ENCODE measurements at regions not wholly inside any gene's neighbourhood (a gene's known extent, or its start where the extent isn't known, plus 50 kb on each side); places are given as distances from the start of the nearest gene placed in this dataset.
"Not testable (repeated sequence)": the region's sequence is repeated elsewhere in the genome, so short reads cannot be mapped to it uniquely, and the experiment has no call there.

DNA sequence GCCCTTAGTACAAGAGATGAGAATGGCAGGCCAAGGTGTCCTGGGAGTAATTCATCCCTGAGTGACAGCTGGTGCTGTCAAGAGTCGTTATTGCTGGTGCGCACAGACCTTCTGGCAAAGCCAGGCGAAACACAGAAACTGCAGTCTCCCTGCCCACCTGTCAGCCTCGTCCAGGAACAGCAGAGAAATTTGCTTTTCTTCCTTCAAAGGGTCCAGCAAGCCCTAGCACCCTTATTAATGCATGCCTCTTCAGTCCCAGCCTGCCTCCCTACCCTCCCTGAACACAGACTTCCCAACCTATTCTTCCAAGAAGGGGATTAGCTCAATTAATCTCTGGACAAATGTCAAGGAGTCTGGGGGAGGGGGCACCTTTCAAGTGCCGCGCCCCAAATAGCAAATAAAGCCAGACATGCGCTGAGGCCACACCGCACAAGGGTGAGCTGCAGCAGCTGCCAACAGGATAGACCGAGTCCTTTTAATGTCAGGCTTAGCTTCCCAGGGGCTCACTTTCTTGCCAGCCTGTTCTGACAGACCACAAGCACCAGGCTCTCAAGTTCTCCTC, 250.7 kb upstream of the RASGEF1B start:
- Histone ChIP-seq H4K20me1 (ENCODE audit: control insufficient read depth, insufficient read depth, low read depth, low read length) (no peaks in the 10 kb centered on the region), H3K4me3 (ENCODE audit: low read length) (no peak overlapping the region), H3K9me2 (replicated peaks; ENCODE audit: control insufficient read depth, low read length) (no peaks in the 10 kb centered on the region), H3F3A (ENCODE audit: control insufficient read depth, insufficient read depth) (0 out of 2 replicates have a peak, but pooled peaks cover 4% of the 10 kb centered on the region), H3K4me1 (ENCODE audit: control insufficient read depth, low read length) (peaks cover 25% of the 10 kb centered on the region), H3K27me3 (ENCODE audit: control insufficient read depth, low read length) (no peaks in the 10 kb centered on the region), H3K4me2 (ENCODE audit: low read length) (no peak overlapping the region), H3K79me2 (ENCODE audit: control insufficient read depth, low read length) (no peaks in the 10 kb centered on the region), H3K9me3 (ENCODE audit: control insufficient read depth, insufficient read depth, low read length) (no peaks in the 10 kb centered on the region; the same call in 1 of the 2 replicates), H3K27ac (ENCODE audit: low read depth, low read length) (no peak overlapping the region), H3K36me3 (ENCODE audit: control insufficient read depth, low read length) (no peaks in the 10 kb centered on the region)
- TF ChIP-seq, protein P1, sequence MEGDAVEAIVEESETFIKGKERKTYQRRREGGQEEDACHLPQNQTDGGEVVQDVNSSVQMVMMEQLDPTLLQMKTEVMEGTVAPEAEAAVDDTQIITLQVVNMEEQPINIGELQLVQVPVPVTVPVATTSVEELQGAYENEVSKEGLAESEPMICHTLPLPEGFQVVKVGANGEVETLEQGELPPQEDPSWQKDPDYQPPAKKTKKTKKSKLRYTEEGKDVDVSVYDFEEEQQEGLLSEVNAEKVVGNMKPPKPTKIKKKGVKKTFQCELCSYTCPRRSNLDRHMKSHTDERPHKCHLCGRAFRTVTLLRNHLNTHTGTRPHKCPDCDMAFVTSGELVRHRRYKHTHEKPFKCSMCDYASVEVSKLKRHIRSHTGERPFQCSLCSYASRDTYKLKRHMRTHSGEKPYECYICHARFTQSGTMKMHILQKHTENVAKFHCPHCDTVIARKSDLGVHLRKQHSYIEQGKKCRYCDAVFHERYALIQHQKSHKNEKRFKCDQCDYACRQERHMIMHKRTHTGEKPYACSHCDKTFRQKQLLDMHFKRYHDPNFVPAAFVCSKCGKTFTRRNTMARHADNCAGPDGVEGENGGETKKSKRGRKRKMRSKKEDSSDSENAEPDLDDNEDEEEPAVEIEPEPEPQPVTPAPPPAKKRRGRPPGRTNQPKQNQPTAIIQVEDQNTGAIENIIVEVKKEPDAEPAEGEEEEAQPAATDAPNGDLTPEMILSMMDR (IDR thresholded peaks at IDR 0.05; ENCODE audit: low read depth, low read length, poor library complexity, severe bottlenecking) = no peak
- no peak for TF ChIP-seq EZH2phosphoT487 (IDR thresholded peaks at IDR 0.05; ENCODE audit: borderline replicate concordance, low read length)

DNA sequence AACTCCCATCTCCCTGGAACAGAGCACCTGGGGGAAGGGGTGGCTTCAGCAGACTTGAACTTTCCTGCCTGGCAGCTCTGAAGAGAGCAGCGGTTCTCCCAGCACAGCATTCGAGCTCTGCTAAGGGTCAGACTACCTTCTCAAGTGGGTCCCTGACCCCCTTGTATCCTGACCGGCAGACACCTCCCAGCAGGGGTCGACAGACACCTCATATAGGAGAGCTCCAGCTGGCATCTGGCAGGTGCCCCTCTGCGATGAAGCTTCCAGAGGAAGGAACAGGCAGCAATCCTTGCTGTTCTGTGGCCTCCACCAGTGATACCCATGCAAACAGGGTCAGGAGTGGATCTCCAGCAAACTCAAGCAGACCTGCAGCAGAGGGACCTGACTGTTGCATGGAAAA, 244.1 kb upstream of the RASGEF1B start:
- no peaks in the 10 kb centered on the region for H4K20me1 ChIP-seq (ENCODE audit: control insufficient read depth, insufficient read depth, low read depth, low read length)
- no peaks in the 10 kb centered on the region for H3F3A ChIP-seq (ENCODE audit: control insufficient read depth, insufficient read depth)
- no peaks in the 10 kb centered on the region for H3K9me3 ChIP-seq (ENCODE audit: control insufficient read depth, insufficient read depth, low read length)
- no peaks in the 10 kb centered on the region; the same call in 1 of the 2 replicates for H3K9me2 ChIP-seq (replicated peaks; ENCODE audit: control insufficient read depth, low read length)
- H3K79me2 ChIP-seq (ENCODE audit: control insufficient read depth, low read length) = no peaks in the 10 kb centered on the region
- H3K27ac ChIP-seq (ENCODE audit: low read depth, low read length) = no peak overlapping the region
- no peaks in the 10 kb centered on the region for H3K27me3 ChIP-seq (ENCODE audit: control insufficient read depth, low read length)
- H3K4me2 ChIP-seq (ENCODE audit: low read length) = no peak overlapping the region
- H3K4me3 ChIP-seq (ENCODE audit: low read length) = no peak overlapping the region
- H3K36me3 ChIP-seq (ENCODE audit: control insufficient read depth, low read length) = no peaks in the 10 kb centered on the region
- no peak for TF ChIP-seq EZH2phosphoT487 (IDR thresholded peaks at IDR 0.05; ENCODE audit: borderline replicate concordance, low read length)
- TF ChIP-seq, protein P1 (IDR thresholded peaks at IDR 0.05; ENCODE audit: low read depth, low read length, poor library complexity, severe bottlenecking) = no peak
- H3K4me1 ChIP-seq (ENCODE audit: control insufficient read depth, low read length) = peaks cover 6% of the 10 kb centered on the region

DNA sequence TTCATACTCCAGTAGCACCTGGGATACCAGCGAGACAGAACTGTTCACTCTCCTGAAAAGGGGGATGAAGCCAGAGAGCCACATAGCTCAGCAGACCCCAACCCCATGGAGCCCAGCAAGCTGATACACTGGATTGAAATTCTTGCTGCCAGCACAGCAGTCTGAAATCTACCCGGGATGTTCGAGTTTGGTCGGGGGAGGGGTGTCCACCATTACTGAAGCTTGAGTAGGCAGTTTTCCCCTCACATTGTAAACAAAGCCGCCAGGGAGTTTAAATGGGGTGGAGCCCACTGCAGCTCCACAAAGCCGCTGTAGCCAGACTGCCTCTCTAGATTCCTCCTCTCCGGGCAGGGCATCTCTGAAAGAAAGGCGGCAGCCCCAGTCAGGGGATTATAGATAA, 243.7 kb upstream of the RASGEF1B start:
- H3K27ac ChIP-seq (ENCODE audit: low read depth, low read length); H3F3A ChIP-seq (ENCODE audit: control insufficient read depth, insufficient read depth); H3K9me3 ChIP-seq (ENCODE audit: control insufficient read depth, insufficient read depth, low read length); H3K79me2 ChIP-seq (ENCODE audit: control insufficient read depth, low read length); H3K9me2 ChIP-seq (replicated peaks; ENCODE audit: control insufficient read depth, low read length); H3K36me3 ChIP-seq (ENCODE audit: control insufficient read depth, low read length); H3K4me2 ChIP-seq (ENCODE audit: low read length); H3K4me1 ChIP-seq (ENCODE audit: control insufficient read depth, low read length); H3K4me3 ChIP-seq (ENCODE audit: low read length); H4K20me1 ChIP-seq (ENCODE audit: control insufficient read depth, insufficient read depth, low read depth, low read length); H3K27me3 ChIP-seq (ENCODE audit: control insufficient read depth, low read length): not testable (repeated sequence)

- TF ChIP-seq EZH2phosphoT487 (IDR thresholded peaks at IDR 0.05; ENCODE audit: borderline replicate concordance, low read length) = no peak
- TF ChIP-seq, protein P1 (IDR thresholded peaks at IDR 0.05; ENCODE audit: low read depth, low read length, poor library complexity, severe bottlenecking) = no peak
- H3K27me3 ChIP-seq (ENCODE audit: control insufficient read depth, low read length) = no peaks in the 10 kb centered on the region
- H3K4me2 ChIP-seq (ENCODE audit: low read length) = no peak overlapping the region
- no peaks in the 10 kb centered on the region; the same call in 1 of the 2 replicates for H3K9me2 ChIP-seq (replicated peaks; ENCODE audit: control insufficient read depth, low read length)
- H3K36me3 ChIP-seq (ENCODE audit: control insufficient read depth, low read length) = no peaks in the 10 kb centered on the region
- H3K4me3 ChIP-seq (ENCODE audit: low read length) = no peak overlapping the region
- peaks cover 6% of the 10 kb centered on the region for H3K4me1 ChIP-seq (ENCODE audit: control insufficient read depth, low read length)
- no peaks in the 10 kb centered on the region for H3F3A ChIP-seq (ENCODE audit: control insufficient read depth, insufficient read depth)
- H4K20me1 ChIP-seq (ENCODE audit: control insufficient read depth, insufficient read depth, low read depth, low read length) = no peaks in the 10 kb centered on the region
- H3K27ac ChIP-seq (ENCODE audit: low read depth, low read length) = no peak overlapping the region
- no peaks in the 10 kb centered on the region for H3K79me2 ChIP-seq (ENCODE audit: control insufficient read depth, low read length)
- H3K9me3 ChIP-seq (ENCODE audit: control insufficient read depth, insufficient read depth, low read length) = no peaks in the 10 kb centered on the region
Observed at GRCh38 chr4:81714291-81714690, 242.6 kb upstream of the RASGEF1B start.

Data from DOHH2 (cell line).